Neural cell (in vitro differentiated cells): ENCODE measurements at regions not wholly inside any gene's neighbourhood (a gene's known extent, or its start where the extent isn't known, plus 50 kb on each side); places are given as distances from the start of the nearest gene placed in this dataset.

Experiments used
- H2AFZ ChIP-seq: fragments of 200-600, 300-800 bp; sonication (generic), shearing (Covaris generic); 2 replicates; pipeline ENCODE4 v1.6.0; 2014; ENCODE audit warnings: low read depth, mild to moderate bottlenecking, antibody characterized with exemption, low read length, moderate library complexity
- H3F3A ChIP-seq: fragments of 200-600 bp; shearing (Covaris generic); 2 replicates; pipeline ENCODE4 v1.6.1; 2016; ENCODE audit warnings: mild to moderate bottlenecking, moderate library complexity, mixed read lengths, antibody characterized with exemption, low read length; ENCODE audit not compliant: insufficient read depth, poor library complexity, severe bottlenecking
- H3K27ac ChIP-seq: fragments of 200-600, 300-800 bp; sonication (generic), shearing (Covaris generic); 2 replicates; pipeline ENCODE4 v1.5.1; 2014; ENCODE audit warnings: mild to moderate bottlenecking, low read length, moderate library complexity
- H3K27me3 ChIP-seq: fragments of 300-800, 200-600 bp; sonication (generic), shearing (Covaris generic); 2 replicates; pipeline ENCODE4 v1.6.0; 2014; ENCODE audit warnings: mild to moderate bottlenecking, low read depth, low read length, moderate library complexity; ENCODE audit not compliant: insufficient read depth
- H3K36me3 ChIP-seq: fragments of 300-800, 200-600 bp; sonication (generic), shearing (Covaris generic); 2 replicates; pipeline ENCODE4 v1.5.1; 2014; ENCODE audit warnings: mild to moderate bottlenecking, antibody characterized with exemption, low read length, moderate library complexity; ENCODE audit not compliant: insufficient read depth
- H3K4me2 ChIP-seq: fragments of 300-800, 200-600 bp; sonication (generic), shearing (Covaris generic); 2 replicates; pipeline ENCODE4 v1.6.0; 2014; ENCODE audit warnings: mild to moderate bottlenecking, low read length
- H3K4me3 ChIP-seq: fragments of 300-800, 200-600 bp; sonication (generic), shearing (Covaris generic); 2 replicates; pipeline ENCODE4 v1.5.1; 2014; ENCODE audit warnings: mild to moderate bottlenecking, low read length, moderate library complexity
- H3K79me2 ChIP-seq: fragments of 200-600 bp; shearing (Covaris generic); replicated peaks from 2 replicates; pipeline ENCODE4 v1.6.0; 2014; ENCODE audit warnings: mild to moderate bottlenecking, low read length, moderate library complexity; ENCODE audit not compliant: insufficient read depth
- H3K9ac ChIP-seq: fragments of 300-800, 200-600 bp; sonication (generic), shearing (Covaris generic); 2 replicates; pipeline ENCODE4 v1.6.1; 2016; ENCODE audit warnings: mild to moderate bottlenecking, low read length, mixed read lengths
- H3K9me2 ChIP-seq: fragments of 200-600 bp; shearing (Covaris generic); 2 replicates; pipeline ENCODE4 v1.6.1; 2016; ENCODE audit warnings: mild to moderate bottlenecking, low read length, mixed read lengths; ENCODE audit not compliant: insufficient read depth
- H3K9me3 ChIP-seq: fragments of 200-600, 300-800 bp; sonication (generic), shearing (Covaris generic); 2 replicates; pipeline ENCODE4 v1.6.1; 2016; ENCODE audit warnings: mild to moderate bottlenecking, mixed run types, low read length, moderate library complexity, mixed read lengths
- H4K20me1 ChIP-seq: fragments of 200-600 bp; shearing (Covaris generic); 2 replicates; pipeline ENCODE4 v1.6.1; 2016; ENCODE audit warnings: mild to moderate bottlenecking, mixed run types; ENCODE audit not compliant: insufficient read depth
- EP300 ChIP-seq: fragments of 450-650 bp; conservative IDR thresholded peaks from 2 replicates; pipeline ENCODE4 v1.6.1; 2014; ENCODE audit warnings: antibody characterized with exemption, mild to moderate bottlenecking, moderate library complexity; ENCODE audit not compliant: poor library complexity, severe bottlenecking
- EZH2 ChIP-seq: fragments of 200-600, 300-800 bp; shearing (Covaris generic), sonication (generic); IDR thresholded peaks from 2 replicates; pipeline ENCODE4 v1.6.1; 2014; ENCODE audit warnings: antibody characterized with exemption, low read length, borderline replicate concordance, mild to moderate bottlenecking; ENCODE audit not compliant: insufficient read depth, poor library complexity, severe bottlenecking
- MXI1 ChIP-seq: fragments of 450-650 bp; conservative IDR thresholded peaks from 2 replicates; pipeline ENCODE4 v1.6.1; 2014; ENCODE audit warnings: antibody characterized with exemption, mild to moderate bottlenecking; ENCODE audit not compliant: poor library complexity, severe bottlenecking
- POLR2AphosphoS5 ChIP-seq: IDR thresholded peaks from 2 replicates; pipeline ENCODE4 v1.6.1; 2012
- RAD21 ChIP-seq: fragments of 450-650 bp; conservative IDR thresholded peaks from 2 replicates; pipeline ENCODE4 v1.6.1; 2014; ENCODE audit warnings: antibody characterized with exemption, mild to moderate bottlenecking, moderate library complexity
- SMC3 ChIP-seq: fragments of 450-650 bp; conservative IDR thresholded peaks from 2 replicates; pipeline ENCODE4 v1.6.1; 2014; ENCODE audit warnings: antibody characterized with exemption, mild to moderate bottlenecking, moderate library complexity; ENCODE audit not compliant: poor library complexity
- TAF1 ChIP-seq: IDR thresholded peaks from 2 replicates; pipeline ENCODE4 v1.6.1; 2012; ENCODE audit warnings: low read depth
- TF ChIP-seq, protein P1 (sequence below): IDR thresholded peaks from 2 replicates; pipeline ENCODE4 v1.6.1; 2012; ENCODE audit warnings: borderline replicate concordance
- TF ChIP-seq, protein P2 (sequence below): fragments of 450-650 bp; IDR thresholded peaks from 2 replicates; pipeline ENCODE4 v1.5.1; 2014; ENCODE audit warnings: antibody characterized with exemption, mild to moderate bottlenecking, moderate library complexity; ENCODE audit not compliant: poor library complexity, severe bottlenecking

DNA sequence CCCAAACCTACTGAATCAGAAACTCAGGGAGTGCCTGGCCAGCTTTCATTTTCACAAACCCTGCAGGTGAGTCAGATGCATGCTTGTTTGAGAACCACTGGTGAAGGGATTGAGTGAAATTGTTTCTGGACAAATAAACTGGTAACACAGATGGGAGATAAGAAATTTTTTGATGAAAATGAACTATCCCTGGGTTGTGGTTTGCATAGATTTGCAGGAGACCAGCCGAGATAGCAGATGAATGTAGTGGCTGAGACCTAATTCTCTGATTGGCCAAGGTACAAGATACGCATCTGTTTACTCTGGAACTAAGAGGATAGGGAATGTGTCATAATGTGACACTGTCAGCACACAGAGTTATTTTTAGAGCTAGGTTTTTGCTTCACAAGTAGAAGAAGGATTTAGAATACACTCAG lies 117.8 kb upstream of the NOCT start:
- H3K9me3 ChIP-seq, result no peaks in the 10 kb centered on the region
- H3F3A ChIP-seq, result no peaks in the 10 kb centered on the region
- no peaks in the 10 kb centered on the region for H3K36me3 ChIP-seq
- H3K4me2 ChIP-seq, result no peak overlapping the region
- H3K27me3 ChIP-seq, result no peaks in the 10 kb centered on the region
- H2AFZ ChIP-seq, result no peak overlapping the region
- H3K27ac ChIP-seq, result no peak overlapping the region
- H3K79me2 ChIP-seq, result no peaks in the 10 kb centered on the region
- TF ChIP-seq EP300 (no peak), POLR2AphosphoS5 (no peak), MXI1 (no peak), SMC3 (no peak)
- TF ChIP-seq, protein P1, sequence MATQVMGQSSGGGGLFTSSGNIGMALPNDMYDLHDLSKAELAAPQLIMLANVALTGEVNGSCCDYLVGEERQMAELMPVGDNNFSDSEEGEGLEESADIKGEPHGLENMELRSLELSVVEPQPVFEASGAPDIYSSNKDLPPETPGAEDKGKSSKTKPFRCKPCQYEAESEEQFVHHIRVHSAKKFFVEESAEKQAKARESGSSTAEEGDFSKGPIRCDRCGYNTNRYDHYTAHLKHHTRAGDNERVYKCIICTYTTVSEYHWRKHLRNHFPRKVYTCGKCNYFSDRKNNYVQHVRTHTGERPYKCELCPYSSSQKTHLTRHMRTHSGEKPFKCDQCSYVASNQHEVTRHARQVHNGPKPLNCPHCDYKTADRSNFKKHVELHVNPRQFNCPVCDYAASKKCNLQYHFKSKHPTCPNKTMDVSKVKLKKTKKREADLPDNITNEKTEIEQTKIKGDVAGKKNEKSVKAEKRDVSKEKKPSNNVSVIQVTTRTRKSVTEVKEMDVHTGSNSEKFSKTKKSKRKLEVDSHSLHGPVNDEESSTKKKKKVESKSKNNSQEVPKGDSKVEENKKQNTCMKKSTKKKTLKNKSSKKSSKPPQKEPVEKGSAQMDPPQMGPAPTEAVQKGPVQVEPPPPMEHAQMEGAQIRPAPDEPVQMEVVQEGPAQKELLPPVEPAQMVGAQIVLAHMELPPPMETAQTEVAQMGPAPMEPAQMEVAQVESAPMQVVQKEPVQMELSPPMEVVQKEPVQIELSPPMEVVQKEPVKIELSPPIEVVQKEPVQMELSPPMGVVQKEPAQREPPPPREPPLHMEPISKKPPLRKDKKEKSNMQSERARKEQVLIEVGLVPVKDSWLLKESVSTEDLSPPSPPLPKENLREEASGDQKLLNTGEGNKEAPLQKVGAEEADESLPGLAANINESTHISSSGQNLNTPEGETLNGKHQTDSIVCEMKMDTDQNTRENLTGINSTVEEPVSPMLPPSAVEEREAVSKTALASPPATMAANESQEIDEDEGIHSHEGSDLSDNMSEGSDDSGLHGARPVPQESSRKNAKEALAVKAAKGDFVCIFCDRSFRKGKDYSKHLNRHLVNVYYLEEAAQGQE, result no peak
- no peak overlapping the region for H3K4me3 ChIP-seq
- H3K9ac ChIP-seq, result no peak overlapping the region
- H3K9me2 ChIP-seq, result no peaks in the 10 kb centered on the region
- H4K20me1 ChIP-seq, result no peaks in the 10 kb centered on the region

DNA sequence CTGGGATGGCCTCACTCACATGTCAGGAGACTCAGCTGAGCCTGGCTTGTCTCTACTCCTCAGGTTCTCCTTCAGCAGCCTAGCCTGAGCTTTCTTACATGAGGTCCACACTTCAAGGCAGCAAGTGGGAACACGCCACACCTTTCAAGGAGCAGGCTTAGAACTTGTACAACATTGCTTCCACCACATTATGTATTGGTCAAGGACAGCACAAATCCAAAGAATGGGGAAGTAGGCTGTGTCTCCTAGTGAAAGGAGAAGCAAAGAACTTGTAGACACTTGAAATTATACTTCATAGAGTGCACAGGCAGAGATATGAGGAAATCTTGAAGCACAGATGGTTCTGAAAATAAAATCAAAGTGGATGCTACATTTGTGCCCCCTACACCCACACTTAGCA lies 120.9 kb upstream of the NOCT start:
- H3K27me3 ChIP-seq, result no peaks in the 10 kb centered on the region
- no peaks in the 10 kb centered on the region for H4K20me1 ChIP-seq
- no peak overlapping the region for H2AFZ ChIP-seq
- TF ChIP-seq EP300 (no peak), MXI1 (no peak), SMC3 (no peak), EZH2 (no peak), TAF1 (no peak), POLR2AphosphoS5 (no peak), RAD21 (no peak)
- TF ChIP-seq, protein P2, sequence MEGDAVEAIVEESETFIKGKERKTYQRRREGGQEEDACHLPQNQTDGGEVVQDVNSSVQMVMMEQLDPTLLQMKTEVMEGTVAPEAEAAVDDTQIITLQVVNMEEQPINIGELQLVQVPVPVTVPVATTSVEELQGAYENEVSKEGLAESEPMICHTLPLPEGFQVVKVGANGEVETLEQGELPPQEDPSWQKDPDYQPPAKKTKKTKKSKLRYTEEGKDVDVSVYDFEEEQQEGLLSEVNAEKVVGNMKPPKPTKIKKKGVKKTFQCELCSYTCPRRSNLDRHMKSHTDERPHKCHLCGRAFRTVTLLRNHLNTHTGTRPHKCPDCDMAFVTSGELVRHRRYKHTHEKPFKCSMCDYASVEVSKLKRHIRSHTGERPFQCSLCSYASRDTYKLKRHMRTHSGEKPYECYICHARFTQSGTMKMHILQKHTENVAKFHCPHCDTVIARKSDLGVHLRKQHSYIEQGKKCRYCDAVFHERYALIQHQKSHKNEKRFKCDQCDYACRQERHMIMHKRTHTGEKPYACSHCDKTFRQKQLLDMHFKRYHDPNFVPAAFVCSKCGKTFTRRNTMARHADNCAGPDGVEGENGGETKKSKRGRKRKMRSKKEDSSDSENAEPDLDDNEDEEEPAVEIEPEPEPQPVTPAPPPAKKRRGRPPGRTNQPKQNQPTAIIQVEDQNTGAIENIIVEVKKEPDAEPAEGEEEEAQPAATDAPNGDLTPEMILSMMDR, result no peak
- TF ChIP-seq, protein P1, result no peak
- H3K4me3 ChIP-seq, result no peak overlapping the region
- H3K4me2 ChIP-seq, result no peak overlapping the region
- no peak overlapping the region for H3K9ac ChIP-seq
- H3K9me2 ChIP-seq, result no peaks in the 10 kb centered on the region
- H3F3A ChIP-seq, result no peaks in the 10 kb centered on the region
- H3K9me3 ChIP-seq, result no peaks in the 10 kb centered on the region
- H3K36me3 ChIP-seq, result no peaks in the 10 kb centered on the region
- H3K79me2 ChIP-seq, result no peaks in the 10 kb centered on the region
- H3K27ac ChIP-seq, result no peak overlapping the region
